ENCODE measurements at regions not wholly inside any gene's neighbourhood (a gene's known extent, or its start where the extent isn't known, plus 50 kb on each side); places are given as distances from the start of the nearest gene placed in this dataset.

- intact Hi-C loops (cut with DNase I) = no loop called here
- Histone ChIP-seq H3K36me3 (no peaks in the 10 kb centered on the region), H3K4me1 (no peaks in the 10 kb centered on the region), H3K4me3 (no peak overlapping the region), H3K27ac (no peak overlapping the region), H3K27me3 (no peaks in the 10 kb centered on the region), H3K9me3 (no peaks in the 10 kb centered on the region)
- no peak for DNase-seq
- TF ChIP-seq CTCF (IDR thresholded peaks at IDR 0.05) = no peak
- no peak for ATAC-seq
These were observed 1355.5 kb downstream of the MAT2B start for GRCh38 chr5:164860896-164861295.

GRCh38 chr5:164861610-164862009, 1356.2 kb downstream of the MAT2B start:
- Histone ChIP-seq H3K36me3 (no peaks in the 10 kb centered on the region), H3K27ac (no peak overlapping the region), H3K27me3 (no peaks in the 10 kb centered on the region), H3K9me3 (no peaks in the 10 kb centered on the region), H3K4me3 (no peak overlapping the region), H3K4me1 (no peaks in the 10 kb centered on the region)
- intact Hi-C loops (cut with DNase I) = no loop called here
- DNase-seq (no peak), ATAC-seq (no peak)
- no peak for TF ChIP-seq CTCF (IDR thresholded peaks at IDR 0.05)

- no peaks in the 10 kb centered on the region for H3K9me3 ChIP-seq
- no peaks in the 10 kb centered on the region for H3K27me3 ChIP-seq
- H3K27ac ChIP-seq = no peak overlapping the region
- no peak for DNase-seq
- no peak for ATAC-seq
- H3K4me3 ChIP-seq = no peak overlapping the region
- intact Hi-C loops (cut with DNase I) = no loop called here
- H3K4me1 ChIP-seq = no peaks in the 10 kb centered on the region
- no peak for TF ChIP-seq CTCF (IDR thresholded peaks at IDR 0.05)
- no peaks in the 10 kb centered on the region for H3K36me3 ChIP-seq
These were observed 1363.3 kb downstream of the MAT2B start for GRCh38 chr5:164868761-164869160.

GRCh38 chr5:164869325-164869724, 1363.9 kb downstream of the MAT2B start:
- intact Hi-C loops (cut with DNase I) = no loop called here
- H3K27me3 ChIP-seq = no peaks in the 10 kb centered on the region
- no peaks in the 10 kb centered on the region for H3K4me1 ChIP-seq
- no peak for TF ChIP-seq CTCF (IDR thresholded peaks at IDR 0.05)
- H3K27ac ChIP-seq = no peak overlapping the region
- DNase-seq (no peak), ATAC-seq (no peak)
- no peaks in the 10 kb centered on the region for H3K36me3 ChIP-seq
- H3K4me3 ChIP-seq = no peak overlapping the region
- no peaks in the 10 kb centered on the region for H3K9me3 ChIP-seq

GRCh38 chr5:164876793-164877192, 1371.4 kb downstream of the MAT2B start:
- no peak for DNase-seq
- Histone ChIP-seq H3K9me3 (no peaks in the 10 kb centered on the region), H3K4me3 (no peak overlapping the region), H3K36me3 (no peaks in the 10 kb centered on the region), H3K27ac (no peak overlapping the region), H3K4me1 (no peaks in the 10 kb centered on the region), H3K27me3 (no peaks in the 10 kb centered on the region)
- intact Hi-C loops (cut with DNase I) = no loop called here
- TF ChIP-seq CTCF (IDR thresholded peaks at IDR 0.05) = no peak
- ATAC-seq = no peak

- Histone ChIP-seq H3K27ac (no peak overlapping the region), H3K4me3 (no peak overlapping the region), H3K9me3 (no peaks in the 10 kb centered on the region), H3K27me3 (no peaks in the 10 kb centered on the region), H3K4me1 (no peaks in the 10 kb centered on the region), H3K36me3 (no peaks in the 10 kb centered on the region)
- ATAC-seq (no peak), DNase-seq (no peak)
- intact Hi-C loops (cut with DNase I) = no loop called here
- no peak for TF ChIP-seq CTCF (IDR thresholded peaks at IDR 0.05)
These were observed 1376.0 kb downstream of the MAT2B start for GRCh38 chr5:164881442-164881841.

Measured in upper lobe of right lung (tissue), 1 donor.